A549 (cell line): ENCODE measurements at regions not wholly inside any gene's neighbourhood (a gene's known extent, or its start where the extent isn't known, plus 50 kb on each side); places are given as distances from the start of the nearest gene placed in this dataset.

Experiments used
- CHD2 ChIP-seq: fragments of 150-350 bp; IDR thresholded peaks from 2 replicates; pipeline ENCODE4 v1.6.1; 2014; ENCODE audit warnings: low read length; ENCODE audit not compliant: partially characterized antibody
- EHMT2 ChIP-seq: fragments of 200-600 bp; sonication (generic); IDR thresholded peaks from 2 replicates; pipeline ENCODE4 v1.6.1; 2016; ENCODE audit warnings: antibody characterized with exemption, low read depth, mild to moderate bottlenecking, moderate library complexity
- EP300 ChIP-seq, 2 experiments: fragments of >200 bp; sonication (Bioruptor Twin); formaldehyde crosslinking; IDR thresholded peaks; 2 replicates in 1 of 2; 3 replicates in 1 of 2; pipeline ENCODE4 v1.6.1; 2016 to 2017
- FOXS1 ChIP-seq: fragments of 250-450 bp; sonication (Bioruptor Pico); IDR thresholded peaks from 2 replicates; pipeline ENCODE4 v1.5.0; 2020; ENCODE audit warnings: mild to moderate bottlenecking, moderate library complexity
- HDAC2 ChIP-seq: fragments of 200-600 bp; sonication (generic); IDR thresholded peaks from 2 replicates; pipeline ENCODE4 v1.6.1; 2016
- HOXA7 ChIP-seq: fragments of 250-450 bp; sonication (Bioruptor Pico); IDR thresholded peaks from 2 replicates; pipeline ENCODE4 v1.5.0; 2020; ENCODE audit warnings: mild to moderate bottlenecking, moderate library complexity
- JUNB ChIP-seq: fragments of >200 bp; sonication (Bioruptor Twin); formaldehyde crosslinking; IDR thresholded peaks from 2 replicates; pipeline ENCODE4 v1.6.1; 2016
- KDM1A ChIP-seq: fragments of 200-600 bp; sonication (generic); IDR thresholded peaks from 2 replicates; pipeline ENCODE4 v1.6.1; 2016; ENCODE audit warnings: low read depth, mild to moderate bottlenecking
- POLR2A ChIP-seq: IDR thresholded peaks from 2 replicates; pipeline ENCODE4 v1.6.1; 2012; ENCODE audit warnings: mild to moderate bottlenecking, low read length
- SREBF2 ChIP-seq: fragments of 450-650 bp; IDR thresholded peaks from 2 replicates; pipeline ENCODE4 v1.6.1; 2014; ENCODE audit warnings: mild to moderate bottlenecking, moderate library complexity
- TF ChIP-seq, protein P1 (sequence below): fragments of >200 bp; sonication (Bioruptor Twin); formaldehyde crosslinking; IDR thresholded peaks from 3 replicates; pipeline ENCODE4 v1.5.1; 2016
- TF ChIP-seq, protein P2 (sequence below): fragments of 200-600 bp; sonication (generic); IDR thresholded peaks from 2 replicates; pipeline ENCODE4 v1.6.1; 2016; ENCODE audit warnings: antibody characterized with exemption, mild to moderate bottlenecking, moderate library complexity
- TF ChIP-seq, protein P3 (sequence below): IDR thresholded peaks from 2 replicates; pipeline ENCODE4 v1.6.1; 2012; ENCODE audit warnings: low read depth, borderline replicate concordance

DNA sequence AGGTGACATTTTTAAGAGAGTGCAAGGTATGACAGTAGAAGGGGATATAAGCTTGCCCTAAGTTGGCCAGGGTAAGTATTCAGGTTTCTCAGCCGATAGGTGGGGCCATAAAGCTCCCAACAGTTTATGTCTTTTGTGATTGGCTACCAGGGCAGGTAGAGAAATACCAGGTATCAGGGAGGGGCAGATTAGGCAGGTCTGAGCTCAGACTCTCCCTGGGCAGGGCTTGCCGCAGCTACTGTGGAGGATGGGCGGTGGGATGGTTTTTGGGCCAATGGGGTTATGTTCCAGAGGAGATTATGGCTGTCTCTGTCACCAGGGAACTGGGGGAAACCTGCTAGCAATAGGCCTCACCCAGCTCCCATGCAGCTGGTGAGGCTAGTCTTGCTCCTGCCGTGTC is 211.6 kb downstream of the PTH2R start:
- TF ChIP-seq JUNB: no peak
- no peak for TF ChIP-seq EHMT2
- no peak for TF ChIP-seq HDAC2
- TF ChIP-seq HOXA7: no peak
- TF ChIP-seq, protein P1, sequence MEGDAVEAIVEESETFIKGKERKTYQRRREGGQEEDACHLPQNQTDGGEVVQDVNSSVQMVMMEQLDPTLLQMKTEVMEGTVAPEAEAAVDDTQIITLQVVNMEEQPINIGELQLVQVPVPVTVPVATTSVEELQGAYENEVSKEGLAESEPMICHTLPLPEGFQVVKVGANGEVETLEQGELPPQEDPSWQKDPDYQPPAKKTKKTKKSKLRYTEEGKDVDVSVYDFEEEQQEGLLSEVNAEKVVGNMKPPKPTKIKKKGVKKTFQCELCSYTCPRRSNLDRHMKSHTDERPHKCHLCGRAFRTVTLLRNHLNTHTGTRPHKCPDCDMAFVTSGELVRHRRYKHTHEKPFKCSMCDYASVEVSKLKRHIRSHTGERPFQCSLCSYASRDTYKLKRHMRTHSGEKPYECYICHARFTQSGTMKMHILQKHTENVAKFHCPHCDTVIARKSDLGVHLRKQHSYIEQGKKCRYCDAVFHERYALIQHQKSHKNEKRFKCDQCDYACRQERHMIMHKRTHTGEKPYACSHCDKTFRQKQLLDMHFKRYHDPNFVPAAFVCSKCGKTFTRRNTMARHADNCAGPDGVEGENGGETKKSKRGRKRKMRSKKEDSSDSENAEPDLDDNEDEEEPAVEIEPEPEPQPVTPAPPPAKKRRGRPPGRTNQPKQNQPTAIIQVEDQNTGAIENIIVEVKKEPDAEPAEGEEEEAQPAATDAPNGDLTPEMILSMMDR: no peak
- no peak for TF ChIP-seq CHD2
- no peak for TF ChIP-seq FOXS1 (CRISPR knock-in tag)
- TF ChIP-seq EP300 (IDR thresholded peaks at IDR 0.05): no peak
- TF ChIP-seq POLR2A: no peak
- TF ChIP-seq, protein P2, sequence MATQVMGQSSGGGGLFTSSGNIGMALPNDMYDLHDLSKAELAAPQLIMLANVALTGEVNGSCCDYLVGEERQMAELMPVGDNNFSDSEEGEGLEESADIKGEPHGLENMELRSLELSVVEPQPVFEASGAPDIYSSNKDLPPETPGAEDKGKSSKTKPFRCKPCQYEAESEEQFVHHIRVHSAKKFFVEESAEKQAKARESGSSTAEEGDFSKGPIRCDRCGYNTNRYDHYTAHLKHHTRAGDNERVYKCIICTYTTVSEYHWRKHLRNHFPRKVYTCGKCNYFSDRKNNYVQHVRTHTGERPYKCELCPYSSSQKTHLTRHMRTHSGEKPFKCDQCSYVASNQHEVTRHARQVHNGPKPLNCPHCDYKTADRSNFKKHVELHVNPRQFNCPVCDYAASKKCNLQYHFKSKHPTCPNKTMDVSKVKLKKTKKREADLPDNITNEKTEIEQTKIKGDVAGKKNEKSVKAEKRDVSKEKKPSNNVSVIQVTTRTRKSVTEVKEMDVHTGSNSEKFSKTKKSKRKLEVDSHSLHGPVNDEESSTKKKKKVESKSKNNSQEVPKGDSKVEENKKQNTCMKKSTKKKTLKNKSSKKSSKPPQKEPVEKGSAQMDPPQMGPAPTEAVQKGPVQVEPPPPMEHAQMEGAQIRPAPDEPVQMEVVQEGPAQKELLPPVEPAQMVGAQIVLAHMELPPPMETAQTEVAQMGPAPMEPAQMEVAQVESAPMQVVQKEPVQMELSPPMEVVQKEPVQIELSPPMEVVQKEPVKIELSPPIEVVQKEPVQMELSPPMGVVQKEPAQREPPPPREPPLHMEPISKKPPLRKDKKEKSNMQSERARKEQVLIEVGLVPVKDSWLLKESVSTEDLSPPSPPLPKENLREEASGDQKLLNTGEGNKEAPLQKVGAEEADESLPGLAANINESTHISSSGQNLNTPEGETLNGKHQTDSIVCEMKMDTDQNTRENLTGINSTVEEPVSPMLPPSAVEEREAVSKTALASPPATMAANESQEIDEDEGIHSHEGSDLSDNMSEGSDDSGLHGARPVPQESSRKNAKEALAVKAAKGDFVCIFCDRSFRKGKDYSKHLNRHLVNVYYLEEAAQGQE: no peak
- TF ChIP-seq, protein P3, sequence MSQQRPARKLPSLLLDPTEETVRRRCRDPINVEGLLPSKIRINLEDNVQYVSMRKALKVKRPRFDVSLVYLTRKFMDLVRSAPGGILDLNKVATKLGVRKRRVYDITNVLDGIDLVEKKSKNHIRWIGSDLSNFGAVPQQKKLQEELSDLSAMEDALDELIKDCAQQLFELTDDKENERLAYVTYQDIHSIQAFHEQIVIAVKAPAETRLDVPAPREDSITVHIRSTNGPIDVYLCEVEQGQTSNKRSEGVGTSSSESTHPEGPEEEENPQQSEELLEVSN: no peak
- TF ChIP-seq KDM1A: no peak
- no peak for TF ChIP-seq SREBF2
